A673 (cell line): ENCODE measurements at regions not wholly inside any gene's neighbourhood (a gene's known extent, or its start where the extent isn't known, plus 50 kb on each side); places are given as distances from the start of the nearest gene placed in this dataset.

Experiments used
- BruUV-seq: library from RNA; stranded (reverse); fragments of 400-500 nt; replicated peaks from 2 replicates; lab custom pipeline; 2021; lab: Mats Ljungman, UMichigan
- CTCF ChIA-PET: fragments of 300-600 bp; sonication (Branson Sonifier 250); formaldehyde crosslinking; loops from one replicate; lab custom pipeline; 2022; ENCODE audit warnings: antibody characterized with exemption; lab: Charles Lee
- POLR2A ChIA-PET: fragments of 300-600 bp; sonication (Branson Sonifier 250); formaldehyde crosslinking; loops from one replicate; lab custom pipeline; 2022; ENCODE audit warnings: antibody characterized with exemption; ENCODE audit not compliant: low non-redundant PET; lab: Charles Lee
- DNase-seq: peaks from one replicate; pipeline ENCODE4 v3.0.0-alpha.2; 2015; ENCODE audit warnings: low spot score
- H3K27ac ChIP-seq: fragments of 200-600 bp; sonication (generic); 2 replicates; pipeline ENCODE4 v1.5.1; 2016; ENCODE audit warnings: mixed run types, low read depth, mild to moderate bottlenecking, mixed read lengths, antibody characterized with exemption, low read length; ENCODE audit not compliant: poor library complexity, severe bottlenecking
- H3K27me3 ChIP-seq: fragments of 200-600 bp; sonication (generic); replicated peaks from 2 replicates; pipeline ENCODE4 v1.6.1; 2017; ENCODE audit warnings: mixed run types, low read depth, mild to moderate bottlenecking, mixed read lengths, antibody characterized with exemption, low read length; ENCODE audit not compliant: insufficient read depth, poor library complexity
- H3K36me3 ChIP-seq: fragments of 200-600 bp; sonication (generic); 2 replicates; pipeline ENCODE4 v1.6.1; 2016; ENCODE audit warnings: mixed run types, mild to moderate bottlenecking, mixed read lengths, antibody characterized with exemption, low read length; ENCODE audit not compliant: insufficient read depth, poor library complexity, severe bottlenecking
- H3K4me1 ChIP-seq: fragments of 200-600 bp; sonication (generic); 2 replicates; pipeline ENCODE4 v1.6.1; 2017; ENCODE audit warnings: mixed run types, mild to moderate bottlenecking, mixed read lengths, antibody characterized with exemption, low read length; ENCODE audit not compliant: insufficient read depth, poor library complexity, severe bottlenecking
- H3K4me3 ChIP-seq: fragments of 200-600 bp; sonication (generic); 2 replicates; pipeline ENCODE4 v1.5.1; 2016; ENCODE audit warnings: low read depth, mixed run types, mild to moderate bottlenecking, mixed read lengths, low read length; ENCODE audit not compliant: poor library complexity, severe bottlenecking
- H3K9me3 ChIP-seq: fragments of 200-600 bp; sonication (generic); 2 replicates; pipeline ENCODE4 v1.6.1; 2016; ENCODE audit warnings: mixed run types, low read depth, mild to moderate bottlenecking, mixed read lengths, antibody characterized with exemption, low read length; ENCODE audit not compliant: poor library complexity, severe bottlenecking
- EZH2 ChIP-seq: fragments of 200-600 bp; sonication (generic); IDR thresholded peaks from 2 replicates; pipeline ENCODE4 v1.6.1; 2017; ENCODE audit warnings: borderline replicate concordance, low read depth, mild to moderate bottlenecking, mixed read lengths, antibody characterized with exemption, low read length; ENCODE audit not compliant: poor library complexity, severe bottlenecking
- intact Hi-C: fragments of 100-400 bp; cut with micrococcal nuclease; formaldehyde crosslinking; loops from one replicate; pipeline ENCODE4 v1.10.0; 2022; ENCODE audit not compliant: unreplicated experiment
- TF ChIP-seq, protein P1 (sequence below): fragments of 300-800, 200-600 bp; sonication (generic); conservative IDR thresholded peaks from 2 replicates; pipeline ENCODE4 v1.5.1; 2017; ENCODE audit warnings: low read depth, mild to moderate bottlenecking, antibody characterized with exemption, low read length, moderate library complexity, mixed read lengths

DNA sequence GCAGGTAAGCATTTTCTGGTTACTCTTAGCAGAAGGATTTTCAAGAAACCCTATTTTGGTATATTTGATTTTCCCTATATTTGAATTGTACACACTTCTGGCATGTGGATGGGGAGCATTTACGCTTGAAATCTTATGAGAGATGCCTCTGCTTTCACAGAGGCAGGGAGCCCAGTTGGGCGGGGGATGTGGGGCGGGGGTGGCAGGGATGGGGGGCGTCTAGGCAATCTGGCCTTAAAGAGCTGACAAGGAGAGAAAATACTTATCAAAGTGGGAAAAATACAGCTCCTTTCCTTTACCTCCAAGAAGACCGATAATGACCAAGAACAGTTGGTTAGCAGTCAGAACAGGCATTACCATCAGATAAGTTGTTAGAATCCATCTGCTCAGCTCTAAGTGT, 79.1 kb upstream of the NUDT7 start:
- ChIA-PET POLR2A (no interaction called here), CTCF (no interaction called here)
- Histone ChIP-seq H3K27me3 (peaks cover 19% of the 10 kb centered on the region), H3K4me1 (no peaks in the 10 kb centered on the region), H3K9me3 (no peaks in the 10 kb centered on the region), H3K27ac (no peak overlapping the region), H3K36me3 (no peaks in the 10 kb centered on the region), H3K4me3 (no peak overlapping the region)
- BruUV-seq, result no TSS peak
- no peak for DNase-seq
- intact Hi-C loops, result no loop called here
- no peak for TF ChIP-seq EZH2
- TF ChIP-seq, protein P1, sequence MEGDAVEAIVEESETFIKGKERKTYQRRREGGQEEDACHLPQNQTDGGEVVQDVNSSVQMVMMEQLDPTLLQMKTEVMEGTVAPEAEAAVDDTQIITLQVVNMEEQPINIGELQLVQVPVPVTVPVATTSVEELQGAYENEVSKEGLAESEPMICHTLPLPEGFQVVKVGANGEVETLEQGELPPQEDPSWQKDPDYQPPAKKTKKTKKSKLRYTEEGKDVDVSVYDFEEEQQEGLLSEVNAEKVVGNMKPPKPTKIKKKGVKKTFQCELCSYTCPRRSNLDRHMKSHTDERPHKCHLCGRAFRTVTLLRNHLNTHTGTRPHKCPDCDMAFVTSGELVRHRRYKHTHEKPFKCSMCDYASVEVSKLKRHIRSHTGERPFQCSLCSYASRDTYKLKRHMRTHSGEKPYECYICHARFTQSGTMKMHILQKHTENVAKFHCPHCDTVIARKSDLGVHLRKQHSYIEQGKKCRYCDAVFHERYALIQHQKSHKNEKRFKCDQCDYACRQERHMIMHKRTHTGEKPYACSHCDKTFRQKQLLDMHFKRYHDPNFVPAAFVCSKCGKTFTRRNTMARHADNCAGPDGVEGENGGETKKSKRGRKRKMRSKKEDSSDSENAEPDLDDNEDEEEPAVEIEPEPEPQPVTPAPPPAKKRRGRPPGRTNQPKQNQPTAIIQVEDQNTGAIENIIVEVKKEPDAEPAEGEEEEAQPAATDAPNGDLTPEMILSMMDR, result no peak

DNA sequence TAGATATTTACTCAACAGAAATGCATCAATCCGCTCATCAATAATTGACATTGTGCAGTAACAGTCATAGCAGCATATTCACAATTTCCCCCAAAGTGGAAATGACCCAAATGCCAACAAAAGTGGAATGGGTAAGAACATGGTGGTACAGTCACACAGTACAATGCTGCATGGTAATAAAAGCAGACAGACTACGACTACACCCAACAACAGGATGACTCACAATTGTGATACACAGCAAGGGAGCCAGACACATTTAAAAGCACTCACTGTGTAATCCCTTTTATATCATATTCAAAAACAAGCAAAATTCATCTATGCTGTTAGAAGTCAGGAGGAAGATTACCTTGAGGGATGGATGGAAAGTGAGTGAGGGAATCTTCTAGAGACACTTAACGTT, 76.5 kb upstream of the NUDT7 start:
- no TSS peak for BruUV-seq
- TF ChIP-seq EZH2, result no peak
- TF ChIP-seq, protein P1, result no peak
- Histone ChIP-seq H3K27me3 (peaks cover 5% of the 10 kb centered on the region), H3K27ac (no peak overlapping the region), H3K4me3 (no peak overlapping the region), H3K4me1 (no peaks in the 10 kb centered on the region), H3K36me3 (no peaks in the 10 kb centered on the region), H3K9me3 (no peaks in the 10 kb centered on the region)
- ChIA-PET POLR2A (no interaction called here), CTCF (no interaction called here)
- intact Hi-C loops, result no loop called here
- DNase-seq, result no peak

DNA sequence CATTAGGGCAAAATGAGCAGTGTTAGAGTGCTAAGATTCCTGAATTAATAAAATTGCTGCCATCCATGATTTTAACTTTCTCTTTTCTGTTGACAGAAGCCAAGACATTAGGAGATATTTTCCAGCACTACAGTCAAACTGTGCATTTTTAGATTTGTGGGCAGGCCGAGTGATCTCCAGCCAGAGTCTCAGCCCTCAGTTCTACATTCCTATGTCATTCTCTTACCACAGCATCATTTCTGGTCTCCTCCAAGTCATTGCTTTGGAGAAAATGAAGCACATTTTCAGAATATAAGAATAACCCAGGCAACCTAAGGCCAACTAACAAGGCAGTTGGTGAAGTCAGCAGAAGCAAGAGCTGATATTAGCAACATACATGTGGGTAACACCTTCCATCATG, 74.6 kb upstream of the NUDT7 start:
- H3K9me3 ChIP-seq, result no peaks in the 10 kb centered on the region
- H3K36me3 ChIP-seq, result no peaks in the 10 kb centered on the region
- ChIA-PET POLR2A (no interaction called here), CTCF (no interaction called here)
- intact Hi-C loops, result no loop called here
- no peak for DNase-seq
- TF ChIP-seq, protein P1, result no peak
- no peak for TF ChIP-seq EZH2
- H3K27me3 ChIP-seq, result peaks cover 6% of the 10 kb centered on the region
- BruUV-seq, result no TSS peak
- no peak overlapping the region for H3K4me3 ChIP-seq
- no peaks in the 10 kb centered on the region for H3K4me1 ChIP-seq
- H3K27ac ChIP-seq, result no peak overlapping the region
